Stomach smooth muscle (tissue), 2 donors: ENCODE measurements at regions not wholly inside any gene's neighbourhood (a gene's known extent, or its start where the extent isn't known, plus 50 kb on each side); places are given as distances from the start of the nearest gene placed in this dataset.

ENCODE experiments used
- H3K27ac ChIP-seq: one replicate; pipeline ENCODE4 v1.7.0; 2013; ENCODE audit warnings: mild to moderate bottlenecking, low read length, inconsistent platforms
- H3K27me3 ChIP-seq, 2 donors: one replicate each; pipeline ENCODE4 v1.7.0; 2013; ENCODE audit warnings: low read length in 2 of 2; ENCODE audit not compliant: insufficient read depth in 2 of 2, control insufficient read depth in 1 of 2
- H3K36me3 ChIP-seq, 2 donors: one replicate each; pipeline ENCODE4 v1.7.0; 2013; ENCODE audit warnings: low read length in 2 of 2; ENCODE audit not compliant: control insufficient read depth in 2 of 2, insufficient read depth in 2 of 2
- H3K4me1 ChIP-seq: one replicate; pipeline ENCODE4 v1.7.0; 2013; ENCODE audit warnings: low read length; ENCODE audit not compliant: control insufficient read depth, insufficient read depth
- H3K4me3 ChIP-seq, 2 donors: one replicate each; pipeline ENCODE4 v1.7.0; 2013; ENCODE audit warnings: low read length in 2 of 2
- H3K9ac ChIP-seq, 2 donors: one replicate each; pipeline ENCODE4 v1.7.0; 2013; ENCODE audit warnings: low read length in 2 of 2, mild to moderate bottlenecking in 1 of 2
- H3K9me3 ChIP-seq, 2 donors: one replicate each; pipeline ENCODE4 v1.7.0; 2013; ENCODE audit warnings: low read length in 2 of 2; ENCODE audit not compliant: control insufficient read depth in 2 of 2
- donor health status: healthy.
- donor health status: Pancreatic carcinoma.

DNA sequence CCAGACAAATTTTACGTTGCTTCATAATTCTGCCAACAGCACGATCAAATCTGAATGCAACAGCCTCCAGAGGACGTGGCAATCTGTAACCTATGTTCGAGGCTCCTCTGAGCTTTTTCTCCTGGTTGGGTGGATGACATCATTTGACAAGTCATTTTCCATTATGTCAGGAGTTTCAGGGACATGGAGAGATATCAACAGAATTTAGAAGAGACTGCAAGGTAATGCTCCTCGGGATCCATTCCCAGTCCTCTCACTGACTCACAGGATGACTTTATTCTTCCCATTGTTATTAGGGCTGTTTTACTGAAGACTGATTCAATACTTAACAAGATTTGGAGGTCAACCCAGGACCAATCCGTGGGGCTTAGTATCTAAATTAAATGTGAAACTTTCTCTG is 72.5 kb upstream of the RNF152 start:
- H3K36me3 ChIP-seq = no peaks in the 10 kb centered on the region
- H3K9me3 ChIP-seq = no peaks in the 10 kb centered on the region
- no peaks in the 10 kb centered on the region for H3K27me3 ChIP-seq
- H3K4me3 ChIP-seq = no peak overlapping the region
- no peak overlapping the region for H3K9ac ChIP-seq
- H3K27ac ChIP-seq = no peak overlapping the region
- H3K4me1 ChIP-seq = peaks cover under 1% of the 10 kb centered on the region

GRCh38 chr18:61964616-61965015 is 71.8 kb upstream of the RNF152 start:
- Histone ChIP-seq H3K36me3 (no peaks in the 10 kb centered on the region), H3K9ac (no peak overlapping the region), H3K27ac (no peak overlapping the region), H3K9me3 (no peaks in the 10 kb centered on the region), H3K27me3 (no peaks in the 10 kb centered on the region), H3K4me3 (no peak overlapping the region), H3K4me1 (peaks cover 5% of the 10 kb centered on the region)

GRCh38 chr18:61963705-61964104 is 70.9 kb upstream of the RNF152 start:
- H3K9ac ChIP-seq = no peak overlapping the region
- H3K36me3 ChIP-seq = no peaks in the 10 kb centered on the region
- no peak overlapping the region for H3K4me3 ChIP-seq
- peaks cover 7% of the 10 kb centered on the region for H3K4me1 ChIP-seq
- no peak overlapping the region for H3K27ac ChIP-seq
- no peaks in the 10 kb centered on the region for H3K9me3 ChIP-seq
- H3K27me3 ChIP-seq = no peaks in the 10 kb centered on the region

GRCh38 chr18:61957801-61958516 is 65.2 kb upstream of the RNF152 start:
- Histone ChIP-seq H3K36me3 (no peaks in the 10 kb centered on the region), H3K9me3 (no peaks in the 10 kb centered on the region), H3K4me3 (no peak overlapping the region), H3K4me1 (peaks cover 7% of the 10 kb centered on the region), H3K27ac (no peak overlapping the region), H3K9ac (no peak overlapping the region), H3K27me3 (no peaks in the 10 kb centered on the region)

DNA sequence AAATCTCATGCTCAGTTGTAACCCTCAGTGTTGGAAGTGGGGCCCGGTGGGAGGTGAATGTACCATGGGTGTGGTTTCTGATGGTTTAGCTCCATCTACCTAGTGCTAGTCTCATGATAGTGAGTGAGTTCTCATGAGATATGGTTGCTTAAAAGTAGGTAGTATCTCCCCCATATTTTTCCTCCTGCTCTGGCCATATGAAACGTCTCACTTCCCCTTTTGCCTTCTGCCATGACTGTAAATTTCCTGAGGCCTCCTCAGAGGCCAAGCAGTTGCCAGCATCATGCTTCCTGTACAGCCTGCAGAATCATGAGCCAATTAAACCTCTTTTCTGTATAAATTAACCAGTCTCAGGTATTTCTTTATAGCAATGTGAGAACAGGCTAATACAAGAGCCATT is 62.8 kb upstream of the RNF152 start:
- Histone ChIP-seq H3K36me3 (no peaks in the 10 kb centered on the region), H3K27me3 (no peaks in the 10 kb centered on the region), H3K27ac (no peak overlapping the region), H3K9ac (no peak overlapping the region), H3K4me3 (no peak overlapping the region), H3K4me1 (peaks cover 7% of the 10 kb centered on the region), H3K9me3 (no peaks in the 10 kb centered on the region)

DNA sequence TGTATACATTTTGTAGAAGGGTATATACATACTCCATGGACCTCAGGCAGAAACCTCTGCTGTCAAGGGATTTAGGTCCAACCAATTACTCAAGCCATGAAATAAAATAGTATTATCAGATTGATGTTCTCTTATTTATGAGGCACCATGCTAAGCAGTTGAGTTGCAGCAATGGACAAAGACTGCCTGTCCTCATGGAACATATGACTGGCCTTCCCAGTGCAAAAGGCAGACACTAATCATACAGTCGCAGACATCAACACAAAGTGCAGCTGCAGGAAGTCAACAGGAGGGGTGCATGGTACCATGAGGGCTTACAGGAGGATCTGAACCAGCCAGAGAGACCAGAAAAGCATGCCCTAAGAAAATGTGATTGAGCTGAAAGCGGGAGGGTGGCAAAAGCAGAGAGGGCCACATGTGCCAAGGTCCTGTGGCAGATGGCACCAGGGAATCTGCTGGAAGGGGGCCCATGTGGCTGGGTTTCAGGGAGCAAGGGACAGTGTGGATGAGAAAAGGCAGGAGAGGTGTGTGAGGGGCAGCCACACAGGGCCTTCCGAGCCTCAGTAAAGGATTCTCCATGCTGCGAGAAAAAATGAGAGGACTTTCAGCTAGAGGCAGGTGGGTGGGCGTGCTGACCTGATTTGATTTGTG is 61.4 kb upstream of the RNF152 start:
- H3K4me3 ChIP-seq = no peak overlapping the region
- H3K27ac ChIP-seq = no peak overlapping the region
- H3K4me1 ChIP-seq = no peaks in the 10 kb centered on the region
- H3K9ac ChIP-seq = no peak overlapping the region
- H3K36me3 ChIP-seq = no peaks in the 10 kb centered on the region
- H3K27me3 ChIP-seq = peaks cover 0 to 2% of the 10 kb centered on the region in 2 donors
- no peaks in the 10 kb centered on the region for H3K9me3 ChIP-seq

- no peak overlapping the region for H3K9ac ChIP-seq
- no peaks in the 10 kb centered on the region for H3K9me3 ChIP-seq
- H3K27ac ChIP-seq = no peak overlapping the region
- H3K36me3 ChIP-seq = no peaks in the 10 kb centered on the region
- peaks cover 0 to 2% of the 10 kb centered on the region in 2 donors for H3K27me3 ChIP-seq
- no peaks in the 10 kb centered on the region for H3K4me1 ChIP-seq
- no peak overlapping the region for H3K4me3 ChIP-seq
Measured at GRCh38 chr18:61953641-61954040, 60.8 kb upstream of the RNF152 start.

GRCh38 chr18:61953161-61953560 is 60.4 kb upstream of the RNF152 start:
- Histone ChIP-seq H3K9me3 (no peaks in the 10 kb centered on the region), H3K27ac (no peak overlapping the region), H3K4me1 (no peaks in the 10 kb centered on the region)

GRCh38 chr18:61951396-61951795 is 58.6 kb upstream of the RNF152 start:
- Histone ChIP-seq H3K9ac (no peak overlapping the region), H3K4me1 (no peaks in the 10 kb centered on the region), H3K36me3 (no peaks in the 10 kb centered on the region), H3K9me3 (no peaks in the 10 kb centered on the region), H3K4me3 (no peak overlapping the region), H3K27ac (no peak overlapping the region), H3K27me3 (peaks cover 0 to 2% of the 10 kb centered on the region in 2 donors)

More at GRCh38 chr18:61953161-61953560, 60.4 kb upstream of the RNF152 start:
- Histone ChIP-seq H3K36me3 (no peaks in the 10 kb centered on the region), H3K27me3 (peaks cover 0 to 2% of the 10 kb centered on the region in 2 donors), H3K4me3 (no peak overlapping the region), H3K9ac (no peak overlapping the region)

DNA sequence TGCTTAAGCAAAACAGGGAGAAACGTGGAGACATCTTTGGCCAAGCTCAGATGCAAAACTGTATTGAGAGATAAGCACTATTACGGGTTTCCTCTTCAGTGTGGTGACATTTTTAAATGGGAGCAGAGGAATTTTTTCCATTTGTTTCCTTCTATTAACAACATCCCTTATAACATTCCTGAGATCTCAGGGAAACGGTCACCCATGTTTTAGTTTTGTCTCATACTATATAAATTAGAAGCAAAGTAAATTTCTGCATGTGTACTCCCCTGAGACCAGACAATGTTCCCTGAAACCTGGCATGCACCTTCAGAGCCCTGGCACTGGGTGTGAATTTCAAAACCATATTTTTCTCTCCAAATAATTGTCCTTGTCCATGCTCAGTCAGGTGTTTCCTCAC is 57.6 kb upstream of the RNF152 start:
- H3K27me3 ChIP-seq = peaks cover 0 to 2% of the 10 kb centered on the region in 2 donors
- H3K27ac ChIP-seq = no peak overlapping the region
- no peaks in the 10 kb centered on the region for H3K36me3 ChIP-seq
- H3K4me3 ChIP-seq = no peak overlapping the region
- H3K9me3 ChIP-seq = no peaks in the 10 kb centered on the region
- no peaks in the 10 kb centered on the region for H3K4me1 ChIP-seq
- no peak overlapping the region for H3K9ac ChIP-seq

DNA sequence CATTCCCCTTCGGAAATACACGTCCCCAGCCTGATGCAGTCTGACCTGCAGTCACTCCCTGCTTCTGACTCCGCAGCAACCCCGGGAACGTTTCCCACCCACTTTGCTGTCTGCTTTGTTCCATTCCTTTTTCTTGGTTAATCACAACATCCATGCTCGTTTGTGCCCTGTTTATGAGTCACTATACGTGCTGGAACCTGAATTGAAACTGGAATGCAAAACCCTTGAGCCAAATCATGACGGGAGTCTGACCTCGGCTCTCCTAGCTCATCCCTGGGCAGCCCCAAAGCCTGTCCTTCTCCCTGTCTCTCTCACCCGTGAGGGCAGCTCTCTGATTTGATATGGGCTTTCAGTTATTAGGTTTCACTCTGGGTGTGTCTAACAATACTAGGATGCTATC is 57.1 kb upstream of the RNF152 start:
- peaks cover 0 to 2% of the 10 kb centered on the region in 2 donors for H3K27me3 ChIP-seq
- no peak overlapping the region for H3K4me3 ChIP-seq
- H3K4me1 ChIP-seq = no peaks in the 10 kb centered on the region
- no peaks in the 10 kb centered on the region for H3K36me3 ChIP-seq
- H3K9ac ChIP-seq = no peak overlapping the region
- H3K9me3 ChIP-seq = no peaks in the 10 kb centered on the region
- no peak overlapping the region for H3K27ac ChIP-seq
